HG02798 (cell line): ENCODE measurements at regions not wholly inside any gene's neighbourhood (a gene's known extent, or its start where the extent isn't known, plus 50 kb on each side); places are given as distances from the start of the nearest gene placed in this dataset.
A peak's percentile ranks its signal among the peaks of the same experiment; 100 is the strongest.

Source experiments
- ATAC-seq: cut with Tn5 transposase; IDR thresholded peaks from one replicate; pipeline ENCODE4 v1.9.1; 2021; ENCODE audit warnings: mild to moderate bottlenecking; ENCODE audit not compliant: unreplicated experiment, poor library complexity

DNA sequence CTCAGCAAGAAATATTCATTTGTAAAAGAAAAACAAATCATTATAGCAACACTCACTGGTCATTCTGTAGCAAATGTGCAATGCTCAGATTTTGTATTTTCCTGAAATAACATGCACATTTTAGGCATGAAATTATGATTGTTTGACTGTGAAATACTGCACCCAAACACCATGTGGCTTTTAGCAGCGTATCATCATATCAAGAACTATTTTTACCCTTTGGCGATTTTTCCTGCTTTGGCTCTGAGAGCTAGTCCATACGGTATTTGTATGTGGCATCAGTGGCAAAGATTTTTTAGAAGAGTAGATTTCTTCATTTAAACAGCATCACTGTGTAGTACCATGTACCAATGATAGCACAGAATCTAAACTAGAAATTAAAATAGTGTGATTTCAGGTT is 493.1 kb downstream of the NR4A2 start:
- no peak for ATAC-seq

DNA sequence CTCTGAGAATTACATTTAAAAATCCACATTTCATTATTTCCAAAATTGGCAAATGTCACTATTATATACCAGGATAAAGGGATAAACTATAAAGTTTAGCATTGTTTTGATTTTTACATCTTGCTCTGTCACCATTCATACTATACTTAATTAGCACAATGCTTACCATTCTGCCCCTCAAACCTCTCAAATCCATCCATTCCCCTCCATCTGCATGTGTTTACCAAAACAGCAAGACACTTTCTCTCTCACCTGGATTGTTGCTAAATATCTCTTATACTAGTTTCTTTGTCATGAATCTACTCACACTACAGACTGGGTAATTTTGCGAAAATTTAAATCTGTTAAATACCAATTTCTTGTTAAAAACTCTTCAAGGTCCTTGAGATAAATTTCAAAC is 496.1 kb downstream of the NR4A2 start:
- no peak for ATAC-seq

- no peak for ATAC-seq
Measured at GRCh38 chr2:155830817-155831579, 501.5 kb downstream of the NR4A2 start.

GRCh38 chr2:155830351-155830750 is 502.2 kb downstream of the NR4A2 start:
- ATAC-seq = no peak

GRCh38 chr2:155825876-155826275 is 506.6 kb downstream of the NR4A2 start:
- no peak for ATAC-seq

DNA sequence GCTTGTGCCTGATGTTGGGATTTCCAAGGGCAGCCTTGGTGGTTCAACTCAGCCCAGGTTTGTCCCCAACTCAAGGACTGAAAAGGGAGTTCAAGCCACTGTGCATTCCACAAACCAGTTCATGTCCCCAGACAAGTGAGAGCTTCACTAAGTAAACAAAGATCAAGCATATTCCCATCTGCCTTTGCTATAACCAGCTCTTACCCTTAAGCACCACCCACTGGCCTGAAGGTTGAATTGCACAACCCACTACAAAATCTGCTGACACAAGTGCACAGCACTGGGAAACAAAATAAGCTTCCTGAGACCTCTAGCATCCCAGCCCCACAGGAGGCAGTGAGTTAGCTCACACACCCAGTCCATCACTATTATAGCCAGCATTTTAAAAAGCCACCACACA is 516.7 kb downstream of the NR4A2 start:
- ATAC-seq = peak; percentile 92

- peak; percentile 7 for ATAC-seq
Measured at GRCh38 chr2:155815275-155815674, 517.2 kb downstream of the NR4A2 start.

DNA sequence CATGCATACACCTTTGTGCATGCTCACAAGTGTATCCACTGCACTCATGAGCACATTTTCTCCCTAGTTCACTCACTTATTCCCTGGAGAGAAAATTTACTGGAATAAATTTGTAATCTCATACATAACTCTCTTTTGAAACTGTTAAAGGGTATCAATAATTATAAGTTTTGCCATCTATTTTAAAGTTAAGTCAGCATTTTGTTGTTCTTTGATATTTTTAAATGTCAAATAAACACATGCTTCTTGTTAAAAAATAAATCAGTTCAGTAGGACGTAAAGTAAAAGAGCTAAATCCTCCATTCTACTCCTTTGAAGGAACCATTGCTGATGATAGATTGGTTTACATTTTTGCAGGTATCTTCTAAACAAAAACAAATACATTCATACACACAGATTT is 522.1 kb downstream of the NR4A2 start:
- ATAC-seq = no peak

- ATAC-seq = no peak
Measured at GRCh38 chr2:155802888-155803287, 529.6 kb downstream of the NR4A2 start.

DNA sequence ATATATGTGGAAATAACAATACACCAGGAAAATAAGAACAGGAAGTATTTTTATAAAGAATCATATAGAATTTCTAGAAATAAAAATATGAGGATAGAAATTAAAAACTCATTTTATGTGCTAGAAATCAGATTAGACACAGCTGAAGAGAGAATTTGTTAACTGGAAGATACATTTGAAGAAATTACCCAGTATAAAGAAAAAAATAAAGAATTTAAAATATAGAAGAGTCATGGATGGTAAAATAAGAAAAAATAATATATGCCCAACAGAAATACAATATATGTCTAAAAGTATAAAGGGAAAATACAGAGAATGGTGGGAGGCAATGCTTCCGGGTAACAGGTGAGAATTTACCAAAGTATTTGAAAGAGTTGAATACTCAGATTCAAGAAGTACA is 539.9 kb downstream of the NR4A2 start:
- ATAC-seq = no peak

- no peak for ATAC-seq
Measured at GRCh38 chr2:155770516-155770915, 562.0 kb downstream of the NR4A2 start.

DNA sequence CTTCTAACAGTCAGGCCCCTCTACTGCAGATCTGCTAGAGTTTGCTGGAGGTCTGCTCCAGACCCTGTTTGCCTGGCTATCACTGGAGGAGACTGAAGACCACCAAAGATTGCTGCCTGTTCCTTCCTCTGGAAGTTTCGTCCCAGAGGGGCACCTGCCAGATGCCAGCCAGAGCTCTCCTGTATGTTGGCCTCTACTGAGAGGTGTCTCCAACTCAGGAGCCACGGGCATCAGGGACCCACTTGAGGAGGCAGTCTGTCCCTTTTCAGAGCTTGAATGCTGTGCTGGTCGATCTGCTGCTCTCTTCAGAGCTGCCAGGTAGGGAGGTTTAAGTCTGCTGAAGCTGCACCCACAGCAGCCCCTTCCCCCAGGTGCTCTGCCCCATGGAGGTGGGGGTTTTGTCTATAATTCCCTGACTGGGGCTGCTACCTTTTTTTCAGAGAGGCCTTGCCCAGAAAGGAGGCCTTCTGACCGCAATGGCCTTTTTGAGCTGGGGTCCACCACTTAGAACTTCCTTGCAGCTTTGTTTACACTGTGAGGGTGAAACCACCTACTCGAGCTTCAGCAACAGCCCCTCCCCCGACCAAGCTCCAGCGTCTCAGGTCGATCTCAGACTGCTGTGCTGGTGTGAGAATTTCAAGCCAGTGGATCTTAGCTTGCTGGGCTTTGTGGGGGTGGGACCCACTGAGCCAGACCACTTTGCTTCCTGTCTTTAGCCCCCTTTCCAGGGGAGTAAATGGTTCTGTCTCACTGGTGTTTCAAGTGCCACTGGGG is 566.0 kb downstream of the NR4A2 start:
- no peak for ATAC-seq

- ATAC-seq = no peak
Measured at GRCh38 chr2:155755481-155755880, 577.0 kb downstream of the NR4A2 start.

- ATAC-seq = peak; percentile 13
Measured at GRCh38 chr2:155748131-155748530, 584.4 kb downstream of the NR4A2 start.

DNA sequence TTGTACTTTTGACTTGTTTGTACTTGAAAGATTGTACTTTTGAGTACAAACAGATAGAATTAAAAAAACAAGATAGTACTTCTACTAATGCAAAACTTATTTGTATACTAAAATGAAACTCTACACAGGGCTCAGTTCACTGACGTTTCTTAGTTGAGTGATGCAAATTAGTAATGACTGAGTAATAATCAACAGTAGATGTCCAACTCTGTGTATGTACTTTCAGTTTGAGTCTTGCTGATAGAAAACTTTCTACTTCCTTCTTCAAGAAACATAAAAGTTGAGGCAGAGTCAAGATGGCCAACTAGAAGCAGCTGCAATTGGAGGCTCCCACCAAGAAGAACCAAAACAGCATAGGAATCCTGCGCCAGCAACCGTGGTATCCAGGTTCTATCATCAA is 585.0 kb downstream of the NR4A2 start:
- peak; percentile 72 for ATAC-seq

DNA sequence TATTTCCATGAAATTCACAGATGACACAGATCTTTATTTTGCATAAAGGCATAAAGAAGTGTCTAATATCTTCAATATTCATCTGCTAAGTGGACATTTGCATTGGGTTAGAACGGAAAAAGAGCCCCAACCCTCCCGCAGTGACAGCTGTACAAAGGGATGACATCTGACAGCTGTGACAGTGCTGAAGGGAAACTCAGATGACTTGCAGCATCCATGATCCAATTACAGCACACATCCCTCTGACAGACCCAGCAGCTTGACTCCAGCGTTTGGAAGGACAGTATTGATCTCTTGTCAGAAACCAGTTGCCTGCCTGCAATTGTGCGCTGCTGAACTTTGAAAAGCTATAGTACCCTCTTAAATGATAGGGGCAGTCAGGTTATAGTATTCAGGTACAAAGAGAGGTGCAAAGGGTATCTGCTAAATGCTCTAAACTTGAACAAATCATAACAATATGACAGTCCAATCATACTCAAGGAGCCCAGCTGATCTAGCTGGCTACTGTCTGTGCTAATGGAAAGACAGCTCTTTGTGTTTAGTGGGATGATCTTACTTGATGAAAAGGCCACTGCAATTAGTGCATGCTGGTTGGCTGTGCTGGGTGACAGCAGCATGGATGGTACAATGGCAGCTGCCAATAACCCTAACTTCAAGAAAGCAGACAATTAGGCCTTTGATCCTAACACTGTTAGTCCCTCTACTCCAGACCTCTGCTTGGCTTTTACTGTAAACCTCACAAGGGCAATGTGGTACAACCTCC is 599.2 kb downstream of the NR4A2 start:
- no peak for ATAC-seq

DNA sequence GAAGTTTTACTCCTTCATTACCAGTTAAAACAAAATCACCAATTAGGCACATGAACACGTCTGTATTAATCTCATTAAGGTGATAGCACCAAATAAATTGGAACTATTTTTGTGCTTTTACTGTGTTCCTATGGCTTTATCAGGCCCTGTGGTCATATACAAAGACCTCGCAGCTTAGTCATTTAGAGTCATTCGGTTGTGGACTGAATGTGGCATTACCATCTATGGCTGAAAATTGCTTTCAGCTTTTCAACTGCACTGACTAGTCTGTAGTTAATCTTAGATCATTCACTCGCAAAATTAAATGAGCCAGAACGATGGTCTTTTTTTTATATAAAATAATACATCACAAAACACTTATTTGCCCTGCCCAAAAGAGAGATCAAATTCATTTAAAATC is 601.7 kb downstream of the NR4A2 start:
- ATAC-seq = no peak

DNA sequence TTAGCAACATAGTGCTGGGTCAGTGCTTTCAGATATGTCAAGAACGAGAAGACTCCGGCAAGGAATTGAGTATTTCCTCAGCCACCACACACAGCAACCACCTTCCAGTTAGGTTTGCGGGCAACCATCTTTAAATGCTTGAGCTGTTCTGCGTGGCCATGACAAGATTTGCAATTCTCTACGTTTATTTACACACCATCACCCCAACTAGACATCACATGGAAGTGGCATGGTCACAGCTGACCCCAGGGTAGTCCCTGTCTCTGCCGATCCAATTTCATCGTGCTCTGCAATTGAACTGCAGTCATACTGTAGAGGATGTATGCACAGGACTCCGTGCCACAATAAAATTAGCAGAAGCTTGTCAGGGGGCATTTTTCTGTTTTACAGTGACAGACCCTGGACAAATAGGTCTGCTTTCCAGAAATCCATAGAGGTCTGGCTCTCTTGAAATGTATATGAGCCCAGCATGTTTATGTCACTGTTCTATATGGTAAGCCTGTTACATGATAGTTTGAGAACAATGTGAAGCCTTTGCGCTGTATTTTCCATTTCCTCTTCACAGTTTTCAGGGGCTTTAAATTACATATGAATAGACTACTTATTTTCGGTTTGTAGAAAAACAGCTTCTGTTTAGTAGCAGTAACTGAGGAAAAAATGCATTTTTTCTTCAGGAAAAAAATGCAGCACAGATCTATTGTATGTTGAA is 605.2 kb downstream of the NR4A2 start:
- ATAC-seq = no peak

DNA sequence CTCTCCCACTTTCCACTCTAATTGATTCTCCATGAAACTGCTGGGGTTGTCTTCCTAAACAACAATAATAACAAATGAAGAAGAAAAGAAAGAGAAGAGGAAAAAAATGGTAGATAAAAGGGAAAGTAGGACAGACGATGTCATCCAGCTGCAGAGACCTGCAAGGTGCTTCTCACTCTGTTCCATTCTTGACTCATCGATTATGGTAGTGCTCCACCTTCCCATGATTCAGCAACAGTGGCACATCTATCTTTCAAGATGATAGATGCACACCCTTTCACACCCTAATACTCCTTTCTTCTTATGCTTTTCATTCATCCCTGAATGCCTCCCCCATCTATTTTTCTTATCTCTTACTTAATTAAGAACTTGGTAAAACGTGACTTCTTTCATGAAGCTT is 610.2 kb downstream of the NR4A2 start:
- no peak for ATAC-seq

DNA sequence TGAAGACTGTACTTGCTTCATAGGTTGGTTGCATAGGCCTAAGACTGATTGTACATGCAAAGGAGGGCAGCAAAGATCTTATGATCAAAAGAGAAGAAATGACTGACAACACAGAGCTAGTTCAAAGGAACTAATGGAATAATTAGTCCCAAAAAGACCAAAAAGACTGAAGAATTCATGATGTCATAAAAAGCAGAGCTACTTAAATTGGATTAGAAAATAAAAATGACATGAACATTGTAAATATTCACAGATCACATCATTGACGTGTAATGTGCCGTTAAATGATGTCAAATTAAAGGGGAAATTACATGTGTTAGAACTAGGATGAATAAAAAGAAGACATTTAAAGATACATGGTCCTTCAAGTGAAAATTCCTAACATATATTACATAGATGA is 616.8 kb downstream of the NR4A2 start:
- no peak for ATAC-seq

GRCh38 chr2:155714983-155715382 is 617.5 kb downstream of the NR4A2 start:
- ATAC-seq = no peak
